ENCODE measurements at regions not wholly inside any gene's neighbourhood (a gene's known extent, or its start where the extent isn't known, plus 50 kb on each side); places are given as distances from the start of the nearest gene placed in this dataset.

- TF ChIP-seq CTCF (IDR thresholded peaks at IDR 0.05; ENCODE audit: insufficient read depth, low read depth, low read length) (no peak), EZH2 (IDR thresholded peaks at IDR 0.05; ENCODE audit: insufficient read depth, low read length) (no peak)
Measured at GRCh38 chr12:42834062-42834461, 244.5 kb upstream of the PRICKLE1 start.
